Sigmoid colon (tissue), 6 donors: ENCODE measurements at regions not wholly inside any gene's neighbourhood (a gene's known extent, or its start where the extent isn't known, plus 50 kb on each side); places are given as distances from the start of the nearest gene placed in this dataset.

Experiments
- DNase-seq: peaks from one replicate; pipeline ENCODE4 v3.0.0-alpha.2; 2019
- H3K27ac ChIP-seq, 4 donors: fragments of 200-600 bp; sonication (generic); one replicate each; pipeline ENCODE4 v1.5.1; 2016 to 2019; ENCODE audit warnings: mild to moderate bottlenecking in 1 of 4
- H3K27me3 ChIP-seq, 3 donors: fragments of 200-600 bp; sonication (generic); one replicate each; pipeline ENCODE4 v1.5.1; 2019; ENCODE audit warnings: mild to moderate bottlenecking in 1 of 3
- H3K36me3 ChIP-seq, 4 donors: fragments of 200-600 bp; sonication (generic); one replicate each; pipeline ENCODE4 v1.5.1; 2016 to 2019
- H3K4me1 ChIP-seq, 4 donors: fragments of 200-600 bp; sonication (generic); one replicate each; pipeline ENCODE4 v1.5.1; 2017 to 2019
- H3K4me3 ChIP-seq, 4 donors: fragments of 200-600 bp; sonication (generic); one replicate each; pipeline ENCODE4 v1.5.1; 2017 to 2019; ENCODE audit warnings: mild to moderate bottlenecking in 2 of 4, moderate library complexity in 1 of 4
- H3K9me3 ChIP-seq, 4 donors: fragments of 200-600 bp in 3 of 4; sonication (generic) in 3 of 4; one replicate each; pipeline versions ENCODE4 v1.5.1 to v1.6.1; 2013 to 2019
- CTCF ChIP-seq, 4 experiments: fragments of 450-650 bp in 3 of 4; fragments of 200-600 bp in 1 of 4; IDR thresholded peaks; one replicate each; pipeline ENCODE4 v1.5.1; 2016 to 2019; ENCODE audit warnings: antibody characterized with exemption in 4 of 4, mild to moderate bottlenecking in 3 of 4, moderate library complexity in 2 of 4
- EP300 ChIP-seq, 4 donors: sonication (generic); formaldehyde crosslinking; IDR thresholded peaks; one replicate each; pipeline ENCODE4 v1.6.1; 2017; ENCODE audit warnings: antibody characterized with exemption in 4 of 4
- POLR2A ChIP-seq, 2 donors: fragments of 450-650 bp; IDR thresholded peaks; one replicate each; pipeline ENCODE4 v1.6.1; 2016; ENCODE audit warnings: antibody characterized with exemption in 2 of 2, mild to moderate bottlenecking in 2 of 2, moderate library complexity in 2 of 2
- POLR2AphosphoS5 ChIP-seq, 4 donors: sonication (generic); formaldehyde crosslinking; IDR thresholded peaks; one replicate each; pipeline ENCODE4 v1.6.1; 2017; ENCODE audit warnings: antibody characterized with exemption in 4 of 4
- WGBS, 2 donors: extraction: QIAGEN DNeasy Blood & Tissue Kit; methylation state at CpG; one replicate each; pipeline ENCODE4 v1.1.7; 2013; 5-methylcytosine and 5-hydroxymethylcytosine counted together
- intact Hi-C: fragments of 100-400 bp; cut with DNase I; formaldehyde crosslinking; loops from one replicate; pipeline ENCODE4 v1.15.1; 2023
- donor health status: healthy with polysubstance abuse.
- donor health status: healthy.

GRCh38 chrX:113297437-113297836 lies 456.8 kb upstream of the AMOT start:
- TF ChIP-seq POLR2A (IDR thresholded peaks at IDR 0.05) (no peak), CTCF (IDR thresholded peaks at IDR 0.05) (no peak), EP300 (IDR thresholded peaks at IDR 0.05) (no peak), POLR2AphosphoS5 (IDR thresholded peaks at IDR 0.05) (no peak)
- no peaks in the 10 kb centered on the region for H3K36me3 ChIP-seq
- H3K27me3 ChIP-seq = no peaks in the 10 kb centered on the region
- no peaks in the 10 kb centered on the region for H3K4me1 ChIP-seq
- DNase-seq = no peak
- H3K9me3 ChIP-seq = no peaks in the 10 kb centered on the region
- H3K4me3 ChIP-seq = no peak overlapping the region
- intact Hi-C loops = no loop called here
- H3K27ac ChIP-seq = no peak overlapping the region

- H3K4me3 ChIP-seq = no peak overlapping the region
- no peak overlapping the region for H3K27ac ChIP-seq
- H3K36me3 ChIP-seq = no peaks in the 10 kb centered on the region
- H3K27me3 ChIP-seq = no peaks in the 10 kb centered on the region
- no peak for TF ChIP-seq EP300 (IDR thresholded peaks at IDR 0.05)
- no peak for TF ChIP-seq CTCF (IDR thresholded peaks at IDR 0.05)
- TF ChIP-seq POLR2AphosphoS5 (IDR thresholded peaks at IDR 0.05) = no peak
- TF ChIP-seq POLR2A (IDR thresholded peaks at IDR 0.05) = no peak
- 56 to 69% methylated on average over 1 of the region's 1 CpG for WGBS, 2 donors
- H3K9me3 ChIP-seq = no peaks in the 10 kb centered on the region
- no peaks in the 10 kb centered on the region for H3K4me1 ChIP-seq
- DNase-seq = no peak
- intact Hi-C loops = no loop called here
These were observed 448.9 kb upstream of the AMOT start for GRCh38 chrX:113289503-113289902.

- Histone ChIP-seq H3K36me3 (no peaks in the 10 kb centered on the region), H3K4me1 (no peaks in the 10 kb centered on the region), H3K4me3 (no peak overlapping the region), H3K9me3 (no peaks in the 10 kb centered on the region), H3K27ac (no peak overlapping the region), H3K27me3 (no peaks in the 10 kb centered on the region)
- intact Hi-C loops = no loop called here
- no peak for TF ChIP-seq POLR2AphosphoS5 (IDR thresholded peaks at IDR 0.05)
- TF ChIP-seq EP300 (IDR thresholded peaks at IDR 0.05) = no peak
- no peak for TF ChIP-seq POLR2A (IDR thresholded peaks at IDR 0.05)
- TF ChIP-seq CTCF (IDR thresholded peaks at IDR 0.05) = no peak
- DNase-seq = no peak
- 86 to 87% methylated on average over 4 of the region's 4 CpGs for WGBS, 2 donors
These were observed 447.1 kb upstream of the AMOT start for GRCh38 chrX:113287761-113288160.

- H3K27ac ChIP-seq = no peak overlapping the region
- no peak overlapping the region for H3K4me3 ChIP-seq
- no peaks in the 10 kb centered on the region for H3K27me3 ChIP-seq
- DNase-seq = no peak
- WGBS, 2 donors = 93 to 96% methylated on average over 2 of the region's 2 CpGs
- no peak for TF ChIP-seq POLR2A (IDR thresholded peaks at IDR 0.05)
- no peaks in the 10 kb centered on the region for H3K4me1 ChIP-seq
- intact Hi-C loops = no loop called here
- no peaks in the 10 kb centered on the region for H3K9me3 ChIP-seq
- H3K36me3 ChIP-seq = no peaks in the 10 kb centered on the region
These were observed 435.2 kb upstream of the AMOT start for GRCh38 chrX:113275804-113276203.

- WGBS, 2 donors = 88 to 89% methylated on average over 1 of the region's 1 CpG
- intact Hi-C loops = no loop called here
- TF ChIP-seq EP300 (IDR thresholded peaks at IDR 0.05) (no peak), POLR2AphosphoS5 (IDR thresholded peaks at IDR 0.05) (no peak), POLR2A (IDR thresholded peaks at IDR 0.05) (no peak)
These were observed 434.2 kb upstream of the AMOT start for GRCh38 chrX:113274791-113275190.

GRCh38 chrX:113274345-113274744 lies 433.7 kb upstream of the AMOT start:
- Histone ChIP-seq H3K4me3 (no peak overlapping the region), H3K9me3 (no peaks in the 10 kb centered on the region), H3K36me3 (no peaks in the 10 kb centered on the region), H3K27me3 (no peaks in the 10 kb centered on the region), H3K4me1 (no peaks in the 10 kb centered on the region), H3K27ac (no peak overlapping the region)
- intact Hi-C loops = no loop called here
- WGBS, 2 donors = 78 to 81% methylated on average over 5 of the region's 5 CpGs
- DNase-seq = no peak
- no peak for TF ChIP-seq POLR2A (IDR thresholded peaks at IDR 0.05)
- TF ChIP-seq CTCF (IDR thresholded peaks at IDR 0.05) = no peak
- no peak for TF ChIP-seq POLR2AphosphoS5 (IDR thresholded peaks at IDR 0.05)
- no peak for TF ChIP-seq EP300 (IDR thresholded peaks at IDR 0.05)

More at GRCh38 chrX:113274791-113275190, 434.2 kb upstream of the AMOT start:
- no peaks in the 10 kb centered on the region for H3K36me3 ChIP-seq
- no peak overlapping the region for H3K27ac ChIP-seq
- no peak overlapping the region for H3K4me3 ChIP-seq
- no peaks in the 10 kb centered on the region for H3K4me1 ChIP-seq
- DNase-seq = no peak
- H3K27me3 ChIP-seq = no peaks in the 10 kb centered on the region
- H3K9me3 ChIP-seq = no peaks in the 10 kb centered on the region
